Ascending aorta (tissue), 2 donors: ENCODE measurements at regions not wholly inside any gene's neighbourhood (a gene's known extent, or its start where the extent isn't known, plus 50 kb on each side); places are given as distances from the start of the nearest gene placed in this dataset.

ENCODE experiments used
- DNase-seq, 2 donors: peaks; one replicate each; pipeline ENCODE4 v3.0.0-alpha.2; 2019; ENCODE audit warnings: low spot score in 2 of 2
- H3K27ac ChIP-seq, 2 donors: fragments of 200-600 bp; sonication (generic); one replicate each; pipeline ENCODE4 v1.5.1; 2016 to 2017; ENCODE audit warnings: mild to moderate bottlenecking in 1 of 2
- H3K27me3 ChIP-seq: fragments of 200-600 bp; sonication (generic); one replicate; pipeline ENCODE4 v1.5.1; 2017
- H3K36me3 ChIP-seq, 2 donors: fragments of 200-600 bp; sonication (generic); one replicate each; pipeline ENCODE4 v1.5.1; 2016
- H3K4me1 ChIP-seq, 2 donors: fragments of 200-600 bp; sonication (generic); one replicate each; pipeline ENCODE4 v1.5.1; 2016 to 2017; ENCODE audit warnings: mild to moderate bottlenecking in 1 of 2
- H3K4me3 ChIP-seq, 2 donors: fragments of 200-600 bp; sonication (generic); one replicate each; pipeline ENCODE4 v1.5.1; 2016 to 2017; ENCODE audit warnings: mild to moderate bottlenecking in 1 of 2
- H3K9me3 ChIP-seq, 2 donors: fragments of 200-600 bp; sonication (generic); one replicate each; pipeline ENCODE4 v1.5.1; 2016
- intact Hi-C: fragments of 100-400 bp; cut with DNase I; formaldehyde crosslinking; loops from one replicate; pipeline ENCODE4 v1.15.1; 2023
- TF ChIP-seq, protein P1 (sequence below), 3 experiments: fragments of 200-600 bp in 2 of 3; fragments of 450-650 bp in 1 of 3; sonication (generic) in 2 of 3; IDR thresholded peaks; one replicate each; pipeline ENCODE4 v1.5.1; 2016 to 2019; ENCODE audit warnings: antibody characterized with exemption in 3 of 3, mild to moderate bottlenecking in 1 of 3, moderate library complexity in 1 of 3

DNA sequence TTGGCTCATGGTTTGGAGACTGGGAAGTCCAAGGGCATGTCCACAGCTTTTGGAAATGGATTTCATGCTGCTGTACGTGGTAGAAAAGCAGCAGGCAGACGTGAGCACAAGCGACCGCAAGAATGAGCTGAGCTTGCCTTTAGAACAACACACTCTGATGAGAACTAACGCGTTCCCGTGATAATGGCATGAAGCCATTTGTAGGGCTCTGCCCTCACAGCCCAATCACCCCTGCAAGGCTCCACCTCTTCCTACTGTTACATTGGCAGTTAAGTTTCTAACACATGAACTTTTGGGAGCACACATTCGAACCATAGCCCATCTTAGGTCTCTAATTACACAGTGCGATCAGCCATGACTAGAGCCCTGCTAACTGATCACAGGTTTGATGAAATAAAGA lies 107.5 kb upstream of the TMEM170B start:
- no peak for DNase-seq
- intact Hi-C loops: loop anchor here (5.0 kb wide), 1 partner anchor 198 kb away; the partner anchor contains the start of gene NEDD9
- Histone ChIP-seq H3K4me1 (peaks cover 32 to 77% of the 10 kb centered on the region in 2 donors), H3K9me3 (no peaks in the 10 kb centered on the region), H3K36me3 (no peaks in the 10 kb centered on the region), H3K4me3 (no peak overlapping the region), H3K27ac (peak overlapping the region; percentile 29 to 83), H3K27me3 (no peaks in the 10 kb centered on the region)
- TF ChIP-seq, protein P1, sequence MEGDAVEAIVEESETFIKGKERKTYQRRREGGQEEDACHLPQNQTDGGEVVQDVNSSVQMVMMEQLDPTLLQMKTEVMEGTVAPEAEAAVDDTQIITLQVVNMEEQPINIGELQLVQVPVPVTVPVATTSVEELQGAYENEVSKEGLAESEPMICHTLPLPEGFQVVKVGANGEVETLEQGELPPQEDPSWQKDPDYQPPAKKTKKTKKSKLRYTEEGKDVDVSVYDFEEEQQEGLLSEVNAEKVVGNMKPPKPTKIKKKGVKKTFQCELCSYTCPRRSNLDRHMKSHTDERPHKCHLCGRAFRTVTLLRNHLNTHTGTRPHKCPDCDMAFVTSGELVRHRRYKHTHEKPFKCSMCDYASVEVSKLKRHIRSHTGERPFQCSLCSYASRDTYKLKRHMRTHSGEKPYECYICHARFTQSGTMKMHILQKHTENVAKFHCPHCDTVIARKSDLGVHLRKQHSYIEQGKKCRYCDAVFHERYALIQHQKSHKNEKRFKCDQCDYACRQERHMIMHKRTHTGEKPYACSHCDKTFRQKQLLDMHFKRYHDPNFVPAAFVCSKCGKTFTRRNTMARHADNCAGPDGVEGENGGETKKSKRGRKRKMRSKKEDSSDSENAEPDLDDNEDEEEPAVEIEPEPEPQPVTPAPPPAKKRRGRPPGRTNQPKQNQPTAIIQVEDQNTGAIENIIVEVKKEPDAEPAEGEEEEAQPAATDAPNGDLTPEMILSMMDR (IDR thresholded peaks at IDR 0.05): no peak

GRCh38 chr6:11429577-11429976 lies 108.0 kb upstream of the TMEM170B start:
- no peaks in the 10 kb centered on the region for H3K27me3 ChIP-seq
- H3K27ac ChIP-seq: peak overlapping the region; percentile 29 to 83
- no peak overlapping the region for H3K4me3 ChIP-seq
- peaks cover 30 to 75% of the 10 kb centered on the region in 2 donors for H3K4me1 ChIP-seq
- intact Hi-C loops: no loop called here
- no peak for DNase-seq
- TF ChIP-seq, protein P1 (IDR thresholded peaks at IDR 0.05): no peak
- no peaks in the 10 kb centered on the region for H3K9me3 ChIP-seq
- H3K36me3 ChIP-seq: no peaks in the 10 kb centered on the region

- Histone ChIP-seq H3K27ac (peak overlapping the region; percentile 29 to 43), H3K36me3 (no peaks in the 10 kb centered on the region), H3K4me1 (peaks cover 25 to 70% of the 10 kb centered on the region in 2 donors), H3K9me3 (no peaks in the 10 kb centered on the region), H3K27me3 (no peaks in the 10 kb centered on the region), H3K4me3 (no peak overlapping the region)
- TF ChIP-seq, protein P1 (IDR thresholded peaks at IDR 0.05): no peak
- intact Hi-C loops: no loop called here
- no peak for DNase-seq
Observed at GRCh38 chr6:11428895-11429294, 108.7 kb upstream of the TMEM170B start.

DNA sequence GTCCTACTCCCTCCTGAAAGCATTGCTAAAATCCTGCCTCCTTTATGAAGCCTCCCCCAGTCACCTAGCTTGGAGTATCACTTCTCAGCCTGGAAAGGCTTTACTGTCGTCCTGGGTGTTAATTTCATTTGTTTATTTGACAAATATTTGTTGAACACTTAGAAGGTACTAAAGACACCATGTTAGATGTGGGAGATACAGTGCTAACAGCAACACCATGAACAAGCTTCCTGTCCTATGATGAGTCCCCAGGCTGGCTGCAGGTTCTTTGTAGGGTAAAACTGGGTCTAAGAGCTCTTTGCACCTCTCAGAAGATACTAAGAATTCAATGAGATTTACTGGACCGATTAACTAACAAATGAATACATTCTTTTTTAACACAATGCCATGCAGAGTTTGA lies 109.2 kb upstream of the TMEM170B start:
- peak overlapping the region; percentile 17 to 43 for H3K27ac ChIP-seq
- peaks cover 22 to 65% of the 10 kb centered on the region in 2 donors for H3K4me1 ChIP-seq
- TF ChIP-seq, protein P1 (IDR thresholded peaks at IDR 0.05): no peak
- H3K9me3 ChIP-seq: no peaks in the 10 kb centered on the region
- intact Hi-C loops: no loop called here
- DNase-seq: no peak
- no peaks in the 10 kb centered on the region for H3K36me3 ChIP-seq
- H3K27me3 ChIP-seq: no peaks in the 10 kb centered on the region
- H3K4me3 ChIP-seq: no peak overlapping the region

- DNase-seq: no peak
- TF ChIP-seq, protein P1 (IDR thresholded peaks at IDR 0.05): no peak
- Histone ChIP-seq H3K27ac (peak overlapping the region; percentile 17 to 43), H3K27me3 (no peaks in the 10 kb centered on the region), H3K4me1 (peaks cover 20 to 64% of the 10 kb centered on the region in 2 donors), H3K4me3 (no peak overlapping the region), H3K36me3 (no peaks in the 10 kb centered on the region), H3K9me3 (no peaks in the 10 kb centered on the region)
- intact Hi-C loops: no loop called here
Observed at GRCh38 chr6:11427723-11428245, 109.8 kb upstream of the TMEM170B start.
